Caco-2 (cell line): ENCODE measurements at regions not wholly inside any gene's neighbourhood (a gene's known extent, or its start where the extent isn't known, plus 50 kb on each side); places are given as distances from the start of the nearest gene placed in this dataset.

Experiments used
- BruUV-seq: library from RNA; stranded (reverse); fragments of 400-500 nt; replicated peaks from 2 replicates; lab custom pipeline; 2021; lab: Mats Ljungman, UMichigan
- CTCF ChIA-PET: fragments of 300-600 bp; sonication (Branson Sonifier 250); formaldehyde crosslinking; loops from one replicate; lab custom pipeline; 2022; ENCODE audit warnings: antibody characterized with exemption; lab: Charles Lee
- POLR2A ChIA-PET: fragments of 300-600 bp; sonication (Branson Sonifier 250); formaldehyde crosslinking; loops from one replicate; lab custom pipeline; 2022; ENCODE audit warnings: antibody characterized with exemption; lab: Charles Lee
- DNase-seq, 2 experiments: peaks; one replicate each; pipeline versions ENCODE4 v3.0.0 to v3.0.0-alpha.2; 2020 to 2022
- H3K27me3 ChIP-seq: replicated peaks from 2 replicates; pipeline ENCODE4 v1.6.0; 2011; ENCODE audit warnings: low read length; ENCODE audit not compliant: control insufficient read depth, insufficient read depth
- H3K36me3 ChIP-seq: 2 replicates; pipeline ENCODE4 v1.5.1; 2011; ENCODE audit warnings: low read length; ENCODE audit not compliant: control insufficient read depth, insufficient read depth
- H3K4me1 ChIP-seq: fragments of 250-450 bp; sonication (Bioruptor Pico); 2 replicates; pipeline ENCODE4 v1.5.1; 2020; ENCODE audit warnings: mild to moderate bottlenecking
- H3K4me3 ChIP-seq: 2 replicates; pipeline ENCODE4 v1.5.1; 2011; ENCODE audit warnings: low read depth, mild to moderate bottlenecking, control low read depth, low read length
- H3K9me3 ChIP-seq: fragments of 250-450 bp; sonication (Bioruptor Pico); 2 replicates; pipeline ENCODE4 v1.5.1; 2020; ENCODE audit warnings: mild to moderate bottlenecking, moderate library complexity
- H3K27ac Mint-ChIP-seq: one replicate; pipeline ENCODE4 v1.8.0; 2022; ENCODE audit warnings: mixed read lengths; ENCODE audit not compliant: unreplicated experiment
- H3K27me3 Mint-ChIP-seq: one replicate; pipeline ENCODE4 v1.8.0; 2022; ENCODE audit warnings: mixed read lengths; ENCODE audit not compliant: insufficient read depth, unreplicated experiment
- H3K36me3 Mint-ChIP-seq: one replicate; pipeline ENCODE4 v1.8.0; 2022; ENCODE audit warnings: mild to moderate bottlenecking, mixed read lengths; ENCODE audit not compliant: insufficient read depth, unreplicated experiment
- H3K4me1 Mint-ChIP-seq: one replicate; pipeline ENCODE4 v1.8.0; 2022; ENCODE audit warnings: low read depth, mixed read lengths; ENCODE audit not compliant: unreplicated experiment
- H3K4me3 Mint-ChIP-seq: one replicate; pipeline ENCODE4 v1.8.0; 2022; ENCODE audit warnings: mild to moderate bottlenecking, moderate library complexity, mixed read lengths; ENCODE audit not compliant: unreplicated experiment
- H3K9me3 Mint-ChIP-seq: one replicate; pipeline ENCODE4 v1.8.0; 2022; ENCODE audit warnings: mixed read lengths; ENCODE audit not compliant: unreplicated experiment
- CTCF ChIP-seq, 2 experiments: fragments of 200-600 bp in 1 of 2; IDR thresholded peaks; 1 replicate in 1 of 2; 2 replicates in 1 of 2; pipeline versions ENCODE4 v1.5.1 to v1.8.0; 2011 to 2022; ENCODE audit warnings: antibody characterized with exemption in 1 of 2, control low read depth in 1 of 2, inconsistent platforms in 1 of 2, low read depth in 1 of 2, low read length in 1 of 2, mild to moderate bottlenecking in 1 of 2, moderate library complexity in 1 of 2; ENCODE audit not compliant: insufficient read depth in 1 of 2, severe bottlenecking in 1 of 2, unreplicated experiment in 1 of 2
- intact Hi-C: fragments of 100-400 bp; cut with micrococcal nuclease; formaldehyde crosslinking; loops from one replicate; pipeline ENCODE4 v1.10.0; 2022; ENCODE audit not compliant: unreplicated experiment

DNA sequence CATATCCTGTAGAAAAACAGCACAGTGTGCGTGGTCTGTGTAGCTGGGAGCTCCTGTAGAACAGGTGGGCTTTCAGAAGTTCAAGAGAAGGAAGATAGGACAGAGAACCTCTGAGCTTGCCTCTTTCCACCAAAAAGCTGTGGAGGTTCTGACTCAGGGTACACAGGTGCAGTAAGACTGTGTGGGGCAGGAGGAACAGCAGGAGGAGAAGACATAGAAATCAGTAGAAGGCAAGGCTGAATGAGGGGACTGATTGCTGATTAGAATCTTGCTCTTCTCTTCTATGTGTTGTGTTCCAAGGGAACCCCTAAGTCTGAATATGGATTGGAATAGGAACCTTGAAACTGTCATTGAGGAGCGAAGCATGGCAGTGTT, 122.7 kb downstream of the AKAP11 start:
- Histone ChIP-seq H3K4me1 (no peaks in the 10 kb centered on the region), H3K27me3 (no peaks in the 10 kb centered on the region), H3K9me3 (no peaks in the 10 kb centered on the region), H3K36me3 (no peaks in the 10 kb centered on the region), H3K4me3 (no peak overlapping the region)
- TF ChIP-seq CTCF (IDR thresholded peaks at IDR 0.05; ENCODE audit: insufficient read depth in 1 of 2, low read depth in 1 of 2, low read length in 1 of 2, severe bottlenecking in 1 of 2, unreplicated experiment in 1 of 2) = no peak
- H3K4me3 Mint-ChIP-seq = no peak overlapping the region
- intact Hi-C loops = no loop called here
- no peak overlapping the region for H3K27ac Mint-ChIP-seq
- no peaks in the 10 kb centered on the region for H3K4me1 Mint-ChIP-seq
- no peak for DNase-seq
- H3K9me3 Mint-ChIP-seq = no peaks in the 10 kb centered on the region
- POLR2A ChIA-PET = no interaction called here
- H3K36me3 Mint-ChIP-seq = no peaks in the 10 kb centered on the region
- CTCF ChIA-PET = no interaction called here
- H3K27me3 Mint-ChIP-seq = peaks cover 12% of the 10 kb centered on the region
- BruUV-seq = no TSS peak

- H3K36me3 ChIP-seq = no peaks in the 10 kb centered on the region
- no TSS peak for BruUV-seq
- no peak overlapping the region for H3K27ac Mint-ChIP-seq
- no peaks in the 10 kb centered on the region for H3K4me1 ChIP-seq
- H3K9me3 Mint-ChIP-seq = no peaks in the 10 kb centered on the region
- peaks cover 12% of the 10 kb centered on the region for H3K27me3 Mint-ChIP-seq
- ChIA-PET POLR2A (no interaction called here), CTCF (no interaction called here)
- intact Hi-C loops = no loop called here
- no peak for DNase-seq
- H3K27me3 ChIP-seq = no peaks in the 10 kb centered on the region
- H3K4me1 Mint-ChIP-seq = no peaks in the 10 kb centered on the region
- no peaks in the 10 kb centered on the region for H3K36me3 Mint-ChIP-seq
- no peak overlapping the region for H3K4me3 ChIP-seq
- no peak for TF ChIP-seq CTCF (IDR thresholded peaks at IDR 0.05; ENCODE audit: insufficient read depth in 1 of 2, low read depth in 1 of 2, low read length in 1 of 2, severe bottlenecking in 1 of 2, unreplicated experiment in 1 of 2)
- H3K4me3 Mint-ChIP-seq = no peak overlapping the region
- H3K9me3 ChIP-seq = no peaks in the 10 kb centered on the region
These were observed 123.3 kb downstream of the AKAP11 start for GRCh38 chr13:42395086-42395821.

DNA sequence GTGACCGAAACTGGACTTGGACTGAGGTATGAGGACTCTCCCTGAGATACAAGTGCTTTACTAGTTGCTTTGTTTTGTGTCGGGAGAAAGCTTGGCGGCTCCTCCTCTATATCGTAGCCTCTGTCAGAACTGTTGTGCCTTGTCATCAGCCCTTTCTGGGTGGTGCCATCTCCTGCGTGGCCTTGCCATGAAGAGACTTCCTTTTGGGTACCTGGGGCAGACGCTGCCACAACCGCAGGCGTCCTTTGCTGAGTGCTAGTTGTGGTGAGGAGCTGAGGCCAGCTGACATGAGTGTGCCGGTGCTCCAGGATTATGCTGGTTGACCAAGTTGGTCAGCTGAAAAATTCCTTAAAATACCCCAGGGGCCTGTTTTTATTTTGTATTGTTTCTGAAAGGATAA, 124.5 kb downstream of the AKAP11 start:
- Mint-ChIP-seq H3K27ac (no peak overlapping the region), H3K4me3 (no peak overlapping the region), H3K4me1 (no peaks in the 10 kb centered on the region), H3K9me3 (no peaks in the 10 kb centered on the region), H3K36me3 (no peaks in the 10 kb centered on the region), H3K27me3 (peaks cover 12% of the 10 kb centered on the region)
- Histone ChIP-seq H3K4me1 (no peaks in the 10 kb centered on the region), H3K4me3 (no peak overlapping the region), H3K36me3 (no peaks in the 10 kb centered on the region), H3K27me3 (no peaks in the 10 kb centered on the region), H3K9me3 (no peaks in the 10 kb centered on the region)
- ChIA-PET CTCF (no interaction called here), POLR2A (no interaction called here)
- BruUV-seq = no TSS peak
- intact Hi-C loops = no loop called here
- no peak for TF ChIP-seq CTCF (IDR thresholded peaks at IDR 0.05; ENCODE audit: insufficient read depth in 1 of 2, low read depth in 1 of 2, low read length in 1 of 2, severe bottlenecking in 1 of 2, unreplicated experiment in 1 of 2)
- no peak for DNase-seq
